Osteoblast (primary cell): ENCODE measurements at regions not wholly inside any gene's neighbourhood (a gene's known extent, or its start where the extent isn't known, plus 50 kb on each side); places are given as distances from the start of the nearest gene placed in this dataset.

Source experiments
- DNase-seq: peaks from one replicate; pipeline ENCODE4 v3.0.0; 2011; ENCODE audit warnings: low spot score, mixed read lengths; ENCODE audit not compliant: insufficient read length; ENCODE audit errors: missing footprints
- H2AFZ ChIP-seq: 2 replicates; pipeline ENCODE4 v1.6.0; 2011; ENCODE audit warnings: mild to moderate bottlenecking, low read length
- H3K27ac ChIP-seq: 2 replicates; pipeline ENCODE4 v1.5.1; 2011; ENCODE audit warnings: mild to moderate bottlenecking, low read depth, low read length, moderate library complexity
- H3K27me3 ChIP-seq: 2 replicates; pipeline ENCODE4 v1.6.0; 2012; ENCODE audit warnings: mild to moderate bottlenecking, control low read depth, inconsistent platforms, low read length, moderate library complexity; ENCODE audit not compliant: insufficient read depth
- H3K36me3 ChIP-seq: 2 replicates; pipeline ENCODE4 v1.5.1; 2011; ENCODE audit warnings: mild to moderate bottlenecking, low read length, control low read depth, moderate library complexity; ENCODE audit not compliant: insufficient read depth
- H3K4me1 ChIP-seq: 2 replicates; pipeline ENCODE4 v1.5.1; 2011; ENCODE audit warnings: mild to moderate bottlenecking, low read length, control low read depth, moderate library complexity; ENCODE audit not compliant: insufficient read depth
- H3K4me2 ChIP-seq: 2 replicates; pipeline ENCODE4 v1.6.0; 2011; ENCODE audit warnings: mild to moderate bottlenecking, low read length; ENCODE audit not compliant: insufficient read depth
- H3K4me3 ChIP-seq: fragments of 200-600 bp; sonication (generic); 3 replicates; pipeline ENCODE4 v1.5.1; 2012; ENCODE audit warnings: mild to moderate bottlenecking, low read length, inconsistent platforms; ENCODE audit not compliant: insufficient read depth
- H3K79me2 ChIP-seq: 2 replicates; pipeline ENCODE4 v1.6.0; 2012; ENCODE audit warnings: mild to moderate bottlenecking, low read length, control low read depth, inconsistent platforms; ENCODE audit not compliant: insufficient read depth
- H3K9me3 ChIP-seq: 2 replicates; pipeline ENCODE4 v1.5.1; 2011; ENCODE audit warnings: low read depth, low read length, control low read depth
- H4K20me1 ChIP-seq: 2 replicates; pipeline ENCODE4 v1.6.0; 2012; ENCODE audit warnings: mild to moderate bottlenecking, low read length, control low read depth; ENCODE audit not compliant: insufficient read depth
- CTCF ChIP-seq: IDR thresholded peaks from 2 replicates; pipeline ENCODE4 v1.5.1; 2011; ENCODE audit warnings: mild to moderate bottlenecking, low read depth, low read length, moderate library complexity; ENCODE audit errors: extremely low read depth

GRCh38 chr3:171532294-171532693 is 72.1 kb upstream of the TNIK start:
- no peaks in the 10 kb centered on the region for H3K4me1 ChIP-seq
- H3K4me3 ChIP-seq = no peak overlapping the region
- H2AFZ ChIP-seq = no peak overlapping the region
- H4K20me1 ChIP-seq = no peaks in the 10 kb centered on the region
- H3K27me3 ChIP-seq = no peaks in the 10 kb centered on the region
- H3K27ac ChIP-seq = no peak overlapping the region
- H3K4me2 ChIP-seq = no peak overlapping the region
- no peaks in the 10 kb centered on the region for H3K36me3 ChIP-seq
- H3K9me3 ChIP-seq = no peaks in the 10 kb centered on the region
- H3K79me2 ChIP-seq = no peaks in the 10 kb centered on the region
- no peak for DNase-seq
- TF ChIP-seq CTCF = no peak

- no peaks in the 10 kb centered on the region for H4K20me1 ChIP-seq
- H3K27me3 ChIP-seq = no peaks in the 10 kb centered on the region
- no peaks in the 10 kb centered on the region for H3K36me3 ChIP-seq
- H3K4me2 ChIP-seq = no peak overlapping the region
- no peak for TF ChIP-seq CTCF
- peaks cover 1% of the 10 kb centered on the region for H3K4me1 ChIP-seq
- H3K79me2 ChIP-seq = no peaks in the 10 kb centered on the region
- no peaks in the 10 kb centered on the region for H3K9me3 ChIP-seq
- no peak for DNase-seq
- H3K27ac ChIP-seq = no peak overlapping the region
- no peak overlapping the region for H2AFZ ChIP-seq
- no peak overlapping the region for H3K4me3 ChIP-seq
These were observed 71.5 kb upstream of the TNIK start for GRCh38 chr3:171531716-171532115.

- Histone ChIP-seq H3K79me2 (no peaks in the 10 kb centered on the region), H3K4me3 (no peak overlapping the region), H3K4me1 (peaks cover 17% of the 10 kb centered on the region), H3K27ac (no peak overlapping the region), H3K36me3 (no peaks in the 10 kb centered on the region), H3K4me2 (no peak overlapping the region), H2AFZ (no peak overlapping the region), H3K27me3 (no peaks in the 10 kb centered on the region), H3K9me3 (no peaks in the 10 kb centered on the region), H4K20me1 (no peaks in the 10 kb centered on the region)
- TF ChIP-seq CTCF = no peak
- no peak for DNase-seq
These were observed 67.9 kb upstream of the TNIK start for GRCh38 chr3:171528102-171528501.

- Histone ChIP-seq H3K36me3 (no peaks in the 10 kb centered on the region), H3K4me1 (peaks cover 17% of the 10 kb centered on the region), H3K79me2 (no peaks in the 10 kb centered on the region), H3K9me3 (no peaks in the 10 kb centered on the region), H3K27ac (no peak overlapping the region), H4K20me1 (no peaks in the 10 kb centered on the region), H2AFZ (no peak overlapping the region), H3K27me3 (no peaks in the 10 kb centered on the region), H3K4me3 (no peak overlapping the region), H3K4me2 (no peak overlapping the region)
- no peak for TF ChIP-seq CTCF
- DNase-seq = no peak
These were observed 66.7 kb upstream of the TNIK start for GRCh38 chr3:171526869-171527268.
